HG02588 (cell line): ENCODE measurements at regions not wholly inside any gene's neighbourhood (a gene's known extent, or its start where the extent isn't known, plus 50 kb on each side); places are given as distances from the start of the nearest gene placed in this dataset.
"Not testable (repeated sequence)": the region's sequence is repeated elsewhere in the genome, so short reads cannot be mapped to it uniquely, and the experiment has no call there.

Experiments used
- ATAC-seq: cut with Tn5 transposase; IDR thresholded peaks from one replicate; pipeline ENCODE4 v1.9.1; 2021; ENCODE audit warnings: mild to moderate bottlenecking, moderate library complexity; ENCODE audit not compliant: unreplicated experiment

DNA sequence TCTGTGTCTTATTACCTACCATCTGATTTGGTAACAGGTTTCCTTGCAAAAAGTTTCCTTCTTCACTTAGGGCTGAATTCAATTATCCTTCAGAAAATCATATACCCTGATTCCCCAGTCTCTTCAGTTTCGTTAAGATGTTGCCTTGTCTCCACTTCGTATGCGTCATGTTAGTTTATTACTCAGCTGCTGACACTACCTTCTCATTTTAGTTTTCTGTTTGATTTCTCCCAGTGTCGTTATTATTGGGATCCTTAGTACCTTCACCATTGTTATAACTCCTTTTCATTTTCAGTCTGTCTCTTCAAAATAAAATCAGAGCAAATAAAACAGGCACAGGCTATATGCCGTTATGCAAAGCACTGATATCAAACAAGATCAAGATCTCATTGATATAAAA is 87.5 kb upstream of the RBPJ start:
- ATAC-seq: no peak

DNA sequence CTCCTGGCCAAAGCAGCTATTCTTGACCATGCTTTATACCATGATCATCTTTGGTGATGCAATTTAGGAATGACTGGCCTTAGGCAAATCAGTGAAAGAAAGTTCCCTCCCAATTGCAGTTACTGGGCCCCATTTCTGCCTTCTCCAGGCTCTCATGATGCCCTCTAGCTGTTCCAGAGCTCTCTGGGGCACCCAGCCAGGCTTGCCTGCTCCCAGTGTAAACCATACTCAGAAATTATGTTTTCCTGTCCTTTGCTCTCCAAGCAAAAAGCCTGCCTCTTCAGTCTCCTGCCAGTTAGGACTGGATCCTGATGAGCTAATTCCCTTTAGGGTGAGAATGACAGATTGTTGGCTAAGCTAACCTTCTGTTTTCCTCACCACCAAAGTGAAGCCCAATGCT is 85.3 kb upstream of the RBPJ start:
- no peak for ATAC-seq

DNA sequence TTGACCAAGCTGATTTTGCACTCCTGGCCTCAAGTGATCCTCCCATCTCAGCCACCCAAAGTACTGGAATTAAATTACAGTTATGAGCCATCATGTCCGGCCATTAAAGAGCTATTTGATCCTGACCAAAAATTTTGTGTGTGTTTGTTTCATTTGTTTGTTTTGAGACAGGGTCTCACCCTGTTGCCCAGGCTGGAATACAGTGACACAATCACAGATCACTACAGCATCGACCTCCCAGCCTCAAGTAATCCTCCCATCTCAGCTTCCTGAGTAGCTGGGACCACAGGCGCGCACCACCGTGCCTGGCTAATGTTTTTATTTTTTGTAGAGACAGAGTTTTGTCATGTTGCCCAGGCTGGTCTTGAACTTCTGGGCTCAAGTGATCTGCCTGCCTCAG is 82.9 kb upstream of the RBPJ start:
- no peak for ATAC-seq

DNA sequence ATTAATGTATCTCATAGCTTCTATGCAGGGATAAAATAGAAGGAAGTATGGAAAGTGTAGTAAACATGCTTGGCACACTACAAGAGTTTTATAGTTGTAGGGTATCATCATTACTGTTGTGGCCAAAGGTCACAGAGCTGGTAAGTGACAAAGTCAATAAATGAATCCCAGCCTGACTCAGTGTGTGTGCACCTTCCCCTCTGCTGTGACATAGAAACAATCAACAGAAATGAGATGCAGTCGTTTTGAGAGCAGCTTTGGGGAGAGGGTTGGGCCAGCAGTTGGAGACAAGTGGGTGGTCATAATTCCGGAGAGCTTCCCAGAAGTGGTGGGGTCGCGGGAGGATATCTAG is 82.4 kb upstream of the RBPJ start:
- ATAC-seq: no peak

DNA sequence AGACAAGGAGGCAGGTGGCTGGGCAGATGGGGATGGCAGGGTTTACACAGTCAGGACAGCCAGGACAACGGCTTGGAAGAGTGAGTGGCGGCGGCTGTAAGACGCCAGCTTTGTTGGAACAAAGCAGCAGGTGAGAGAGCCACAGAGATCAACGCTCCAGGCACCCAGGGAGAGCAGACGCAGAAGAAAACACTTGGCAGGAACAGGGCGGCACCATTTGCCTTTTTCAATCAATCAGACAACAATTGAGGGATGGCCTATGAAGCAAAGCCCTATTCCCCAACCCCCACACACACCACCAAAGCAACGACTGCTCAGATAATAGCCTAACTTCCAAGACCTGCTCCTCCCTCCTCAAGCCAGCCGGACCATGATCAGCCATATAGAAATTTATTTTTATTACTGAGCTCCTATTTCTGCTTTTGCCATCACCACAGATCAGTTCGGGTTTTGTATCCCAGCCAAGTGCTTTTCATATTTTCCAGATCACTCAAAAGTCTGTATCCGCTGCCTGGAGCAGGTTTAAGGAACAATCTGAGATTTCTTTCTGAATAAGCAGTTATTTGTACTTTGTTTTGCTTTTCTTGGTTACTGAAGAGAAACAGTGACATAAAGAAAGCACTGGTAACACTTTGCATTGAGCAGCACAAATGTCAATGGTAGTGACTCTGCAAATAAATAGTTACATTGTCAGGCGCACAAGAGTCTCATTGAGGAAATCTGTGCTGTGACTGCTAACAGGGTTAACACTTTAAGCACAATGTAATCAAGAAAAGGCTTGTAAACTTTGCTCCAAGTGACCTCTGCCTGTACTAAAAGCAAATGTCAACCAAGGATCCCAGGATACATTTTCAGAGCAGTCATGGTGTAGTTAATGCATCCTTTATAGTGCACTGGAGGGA is 81.8 kb upstream of the RBPJ start:
- no peak for ATAC-seq

DNA sequence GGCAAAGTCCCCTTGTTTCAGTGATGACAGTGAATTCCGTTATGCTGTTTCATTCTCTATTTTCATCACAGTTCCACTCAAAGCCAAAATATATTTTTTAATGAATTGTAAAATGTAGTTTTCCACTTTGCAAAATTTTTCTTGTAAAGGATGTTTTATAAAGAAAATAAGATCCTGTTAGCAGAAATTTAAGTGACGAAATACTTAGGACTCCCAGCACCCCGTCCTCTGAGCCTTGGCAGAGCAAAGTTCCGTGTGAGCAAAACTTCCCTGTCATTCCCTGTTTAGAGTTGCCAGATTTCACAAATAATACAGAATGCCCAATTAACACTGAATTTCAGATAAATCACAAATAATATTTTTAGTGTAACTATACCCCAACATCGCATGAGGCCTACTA is 81.0 kb upstream of the RBPJ start:
- ATAC-seq: no peak

DNA sequence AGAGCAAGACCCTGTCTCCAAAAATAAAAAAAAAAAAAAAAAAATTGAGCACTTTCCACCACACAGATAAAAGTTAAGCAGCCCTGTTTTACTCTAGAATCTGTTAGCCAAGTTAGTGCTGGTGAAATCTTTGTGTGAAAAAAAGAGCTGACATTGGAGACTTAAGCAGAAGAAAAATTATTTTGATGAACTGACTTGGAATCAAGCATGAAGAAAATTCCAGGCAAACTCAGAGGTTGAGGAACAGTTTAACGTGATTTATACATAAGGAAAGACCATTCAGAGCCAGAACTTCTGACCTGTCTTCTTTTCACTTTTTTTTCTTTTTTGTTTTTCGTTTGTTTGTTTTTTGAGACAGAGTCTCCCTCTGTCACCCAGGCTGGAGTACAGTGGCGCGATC is 79.6 kb upstream of the RBPJ start:
- ATAC-seq: no peak

DNA sequence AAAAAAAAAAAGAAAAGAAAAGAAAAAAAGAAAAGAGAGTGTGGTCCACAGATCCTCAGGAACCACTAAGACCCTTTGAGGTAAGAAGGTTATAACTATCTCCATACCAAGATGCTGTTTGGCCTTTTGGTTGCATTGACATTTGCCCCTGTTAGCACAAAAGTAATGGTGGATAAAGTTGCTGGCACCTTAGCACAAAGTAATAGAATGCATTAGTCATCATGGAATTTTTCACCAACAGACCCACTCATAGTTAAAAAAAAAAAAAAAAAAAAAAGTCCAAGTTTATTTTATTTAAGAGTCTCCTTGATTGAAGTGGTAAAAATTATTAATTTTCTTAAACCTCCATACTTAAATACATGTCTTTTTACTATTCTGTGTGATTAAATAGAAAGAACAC is 78.4 kb upstream of the RBPJ start:
- no peak for ATAC-seq

DNA sequence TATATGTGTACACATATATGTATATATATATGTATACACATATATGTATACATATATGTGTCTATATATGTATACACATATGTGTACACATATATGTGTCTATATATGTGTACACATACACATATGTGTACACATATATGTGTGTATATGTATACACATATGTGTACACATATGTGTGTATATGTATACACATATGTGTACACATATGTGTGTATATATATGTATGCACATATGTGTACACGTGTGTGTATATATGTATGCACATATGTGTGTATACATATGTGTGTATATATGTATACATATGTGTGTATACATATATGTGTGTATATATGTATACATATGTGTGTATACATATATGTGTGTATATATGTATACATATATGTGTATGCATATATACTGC is 76.7 kb upstream of the RBPJ start:
- not testable (repeated sequence) for ATAC-seq

DNA sequence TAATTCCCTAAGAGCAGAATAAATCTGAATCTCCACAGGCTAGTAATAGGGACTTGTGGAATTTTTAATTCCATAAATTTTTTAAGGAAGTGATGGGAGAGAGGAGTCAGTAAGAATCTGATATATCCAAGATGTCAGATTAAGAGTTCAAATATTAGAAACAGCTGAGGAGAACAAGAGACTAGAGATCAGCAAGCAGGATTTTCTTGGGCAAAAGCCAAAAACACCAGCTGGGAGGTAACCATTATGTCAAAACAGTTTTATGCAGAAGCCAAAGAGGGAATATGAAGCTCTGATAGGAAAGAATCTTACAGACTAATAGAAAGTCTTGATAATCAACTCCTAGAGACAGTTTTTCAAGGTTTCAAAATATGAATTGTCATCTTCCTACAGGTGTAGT is 72.2 kb upstream of the RBPJ start:
- ATAC-seq: no peak

DNA sequence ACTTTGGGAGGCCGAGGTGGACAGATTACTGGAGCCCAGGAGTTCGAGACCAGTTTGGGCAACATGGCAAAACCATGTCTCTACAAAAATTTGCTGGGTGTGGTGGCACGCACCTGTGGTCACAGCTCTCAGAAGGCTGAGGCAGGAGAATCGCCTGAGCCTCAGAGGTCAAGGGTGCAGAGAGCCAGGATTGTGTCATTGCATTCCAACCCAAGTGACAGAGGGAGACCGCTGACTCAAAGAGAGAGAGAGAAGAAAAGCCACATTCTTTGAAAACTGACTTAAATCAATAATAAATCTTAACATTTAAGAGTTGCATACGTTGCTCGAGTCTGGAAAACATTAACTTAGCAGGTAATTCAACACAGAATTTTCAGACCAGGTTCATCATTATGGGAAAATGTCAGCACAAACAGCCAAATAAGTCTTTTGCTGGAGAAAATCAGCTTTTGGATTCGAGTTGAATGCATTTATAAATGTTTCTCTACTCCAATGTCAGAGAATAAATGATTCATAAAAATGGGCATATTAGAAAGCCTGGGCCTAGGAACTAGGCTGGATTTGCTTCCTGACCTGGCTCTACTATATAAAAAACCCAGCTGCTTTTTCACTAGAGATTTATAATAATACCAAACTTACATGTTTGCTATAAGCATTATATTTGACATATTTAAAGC is 68.3 kb upstream of the RBPJ start:
- peak; percentile 53 for ATAC-seq

DNA sequence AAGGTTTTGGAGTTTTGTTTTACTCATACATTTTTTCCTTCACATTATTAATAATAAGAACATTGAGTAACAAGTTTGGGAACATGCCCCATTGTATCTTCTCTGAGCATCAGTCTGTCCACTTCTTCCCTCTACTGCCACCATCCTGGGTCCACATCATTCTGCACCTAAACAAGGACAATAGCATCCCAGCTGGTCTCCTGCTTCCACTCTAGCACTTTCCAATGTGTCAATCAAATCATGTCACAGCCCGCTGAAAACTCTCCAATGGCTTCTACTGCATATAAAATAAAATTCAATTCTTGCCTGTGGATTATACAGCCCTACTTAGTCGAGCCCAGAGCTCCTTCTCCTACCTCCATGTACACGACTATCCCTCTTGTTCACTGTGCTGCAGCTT is 66.8 kb upstream of the RBPJ start:
- ATAC-seq: no peak

DNA sequence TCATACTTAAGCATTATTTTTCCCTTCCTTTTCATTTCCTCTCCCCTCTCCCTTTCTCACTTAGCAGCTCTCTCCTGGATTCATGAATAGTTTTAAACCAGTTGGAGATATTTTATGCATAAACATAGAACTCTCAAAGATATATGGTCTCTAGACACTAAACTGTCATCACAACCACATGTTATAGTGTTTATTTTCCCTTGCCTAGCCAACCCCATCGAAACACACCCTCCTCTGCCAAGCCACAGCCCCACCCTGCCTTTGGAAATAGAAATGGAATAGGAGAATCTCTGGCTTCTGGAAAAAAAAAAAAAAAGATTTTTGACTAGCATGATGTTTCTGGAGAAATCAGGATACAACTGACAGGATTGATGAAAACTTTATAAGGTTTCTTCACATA is 64.8 kb upstream of the RBPJ start:
- ATAC-seq: no peak

DNA sequence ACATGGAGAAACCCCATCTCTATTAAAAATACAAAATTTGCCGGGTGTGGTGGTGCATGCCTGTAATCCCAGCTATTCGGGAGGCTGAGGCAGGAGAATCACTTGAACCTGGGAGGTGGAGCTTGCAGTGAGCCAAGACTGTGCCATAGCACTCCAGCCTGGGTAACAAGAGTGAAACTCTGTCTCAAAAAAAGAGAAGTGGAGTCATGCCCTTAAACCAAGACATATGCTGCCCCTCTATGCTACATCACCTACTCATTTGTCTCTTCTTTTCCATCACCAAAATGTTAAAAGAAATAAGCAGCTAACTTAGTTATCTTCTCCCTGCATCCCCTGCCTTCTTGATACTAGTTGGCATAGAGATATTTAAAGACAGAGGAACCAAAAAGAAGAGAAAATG is 63.4 kb upstream of the RBPJ start:
- not testable (repeated sequence) for ATAC-seq

DNA sequence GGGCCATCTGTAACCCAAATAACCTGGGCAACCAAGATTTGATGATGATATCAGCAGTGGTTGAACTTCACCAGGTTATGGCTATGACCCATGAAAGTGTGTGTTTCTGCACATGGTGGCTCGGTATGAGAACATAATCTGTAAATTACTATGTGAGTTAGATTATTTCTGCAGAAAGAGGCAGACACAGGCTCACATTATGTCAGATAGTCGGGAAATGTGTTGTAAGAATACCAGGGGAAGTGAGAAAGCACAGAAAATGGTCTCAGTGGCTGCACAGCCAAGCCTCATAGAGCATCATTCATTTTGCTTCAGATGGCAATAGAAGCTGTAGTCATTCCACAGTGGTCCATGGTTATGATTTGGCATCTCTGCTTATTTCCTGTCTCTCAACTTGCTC is 63.0 kb upstream of the RBPJ start:
- ATAC-seq: no peak

DNA sequence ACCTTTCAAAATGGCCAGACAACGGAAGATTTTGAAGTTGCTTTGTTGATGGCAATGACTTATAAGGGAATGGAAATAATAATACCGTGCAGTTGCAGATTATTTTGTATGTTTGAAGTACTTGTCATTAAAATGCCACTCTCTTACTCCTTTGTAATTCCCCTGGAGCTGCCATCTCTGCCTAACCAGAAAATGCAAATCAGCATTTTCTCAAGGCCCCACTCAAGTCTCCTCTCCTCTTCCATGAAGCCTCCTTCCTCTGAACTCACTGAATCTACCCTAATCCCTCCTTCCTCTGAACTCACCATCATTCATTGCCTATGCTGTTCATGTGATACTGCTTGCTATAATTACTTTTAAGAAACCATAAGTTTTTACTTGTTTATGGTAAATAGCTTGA is 60.2 kb upstream of the RBPJ start:
- ATAC-seq: no peak

DNA sequence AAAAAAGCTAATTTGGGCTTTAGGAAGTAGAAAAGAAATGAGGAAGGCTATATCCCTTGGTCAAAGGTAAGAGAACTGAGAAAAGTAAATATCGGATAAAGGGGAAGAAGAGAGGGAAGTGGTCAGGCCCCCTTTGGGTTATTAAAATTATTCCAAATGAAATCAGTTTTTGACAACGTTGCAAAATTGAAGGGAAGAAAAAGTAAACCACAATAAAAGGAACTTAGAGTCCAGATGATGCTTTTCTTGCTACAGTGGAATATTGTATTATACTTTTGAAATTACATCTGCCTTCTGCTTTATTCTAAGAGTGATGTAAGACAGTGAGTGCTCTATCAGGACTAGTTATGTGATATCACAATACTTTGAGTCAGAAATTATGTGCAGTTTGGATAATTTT is 59.4 kb upstream of the RBPJ start:
- no peak for ATAC-seq

DNA sequence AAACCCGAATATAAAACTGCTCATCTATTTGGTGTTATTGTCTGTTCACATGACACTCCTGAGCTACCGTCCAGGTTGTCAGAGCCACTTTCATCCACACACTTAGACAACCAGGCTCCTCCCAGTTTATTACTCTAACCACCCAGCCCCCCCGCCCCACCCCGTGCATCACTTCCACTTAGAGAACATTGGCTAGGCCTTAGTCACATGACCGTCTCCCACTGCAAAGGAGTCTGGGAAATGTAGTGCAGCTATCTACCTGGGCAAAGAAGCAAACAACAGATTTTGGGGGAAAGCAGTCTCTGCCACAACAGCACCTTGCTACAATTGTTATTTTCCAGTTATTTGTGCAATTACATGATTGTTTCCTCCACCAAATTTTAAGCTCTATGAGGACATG is 57.6 kb upstream of the RBPJ start:
- no peak for ATAC-seq

DNA sequence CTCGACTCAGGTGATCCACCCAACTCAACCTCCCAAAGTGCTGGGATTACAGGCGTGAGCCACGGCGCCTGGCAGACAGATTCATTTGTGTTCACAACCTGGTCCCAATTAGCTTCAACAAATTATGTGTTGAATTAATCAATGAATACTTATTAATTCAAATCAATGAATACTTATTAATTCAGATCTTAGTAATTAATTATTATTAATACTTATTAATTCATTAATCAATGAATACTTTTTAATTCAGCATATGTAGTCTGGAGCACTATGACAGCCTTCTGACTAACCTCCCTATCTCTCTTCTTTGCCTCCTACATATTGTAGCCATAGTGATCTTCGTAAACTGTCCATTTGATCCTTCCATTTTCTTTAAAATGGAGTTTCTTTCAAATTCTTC is 56.7 kb upstream of the RBPJ start:
- no peak for ATAC-seq

DNA sequence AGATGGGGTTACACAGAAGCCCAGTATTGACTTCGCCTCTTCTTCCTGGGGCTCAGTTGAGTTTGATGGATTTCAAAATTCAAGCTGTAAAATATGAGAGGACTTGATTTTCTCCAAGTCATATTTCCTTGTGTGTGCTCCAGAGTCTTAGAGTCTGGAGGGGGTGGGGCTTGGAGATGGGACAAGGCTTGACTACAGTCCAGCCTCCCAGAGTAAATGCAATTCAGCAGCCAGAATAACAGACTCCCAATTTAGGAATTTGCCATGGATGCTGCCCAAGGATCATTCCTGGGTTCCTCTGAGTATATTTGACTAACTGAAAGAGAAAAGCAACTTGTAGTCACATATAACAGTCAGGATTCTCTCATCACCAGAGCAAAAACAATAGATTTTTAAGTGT is 53.7 kb upstream of the RBPJ start:
- no peak for ATAC-seq

DNA sequence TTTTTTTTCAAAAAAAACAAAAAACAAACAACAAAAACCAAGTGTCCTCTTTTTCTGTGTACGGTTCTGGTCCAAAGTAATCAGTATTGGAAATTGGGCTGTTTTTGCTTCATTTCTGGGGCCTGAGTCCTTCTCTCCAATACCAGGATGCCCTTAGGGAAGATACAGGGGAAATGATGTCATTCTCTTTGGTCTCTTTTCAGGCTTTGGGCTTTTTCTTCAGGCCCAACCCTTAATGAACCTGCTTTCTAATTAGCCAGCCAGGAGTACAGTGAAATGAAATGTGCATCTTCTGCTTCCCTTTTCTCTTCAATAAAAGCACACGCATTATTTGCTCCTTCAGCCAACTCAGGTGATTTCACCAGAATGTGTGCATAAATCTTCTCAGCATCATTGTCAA is 52.6 kb upstream of the RBPJ start:
- ATAC-seq: no peak

DNA sequence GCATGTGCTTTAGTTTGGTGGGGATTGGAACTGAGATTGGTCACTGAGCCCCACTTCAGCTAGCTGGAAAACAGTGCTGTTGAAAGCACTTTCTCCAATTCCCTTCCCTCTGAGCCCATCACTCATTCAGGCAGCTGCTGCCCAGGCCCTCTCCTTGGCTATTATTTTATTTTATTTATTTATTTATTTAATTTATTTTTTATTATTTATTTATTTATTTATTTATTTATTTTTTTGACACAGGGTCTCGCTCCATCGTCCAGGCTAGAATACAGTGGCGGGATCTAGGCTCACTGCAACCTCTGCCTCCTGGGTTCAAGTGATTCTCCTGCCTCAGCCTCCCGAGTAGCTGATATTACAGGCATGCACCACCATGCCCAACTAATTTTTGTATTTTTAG is 51.8 kb upstream of the RBPJ start:
- ATAC-seq: no peak
